Osteoblast (primary cell): ENCODE measurements at regions not wholly inside any gene's neighbourhood (a gene's known extent, or its start where the extent isn't known, plus 50 kb on each side); places are given as distances from the start of the nearest gene placed in this dataset.

Source experiments
- DNase-seq: peaks from one replicate; pipeline ENCODE4 v3.0.0; 2011; ENCODE audit warnings: low spot score, mixed read lengths; ENCODE audit not compliant: insufficient read length; ENCODE audit errors: missing footprints
- H2AFZ ChIP-seq: 2 replicates; pipeline ENCODE4 v1.6.0; 2011; ENCODE audit warnings: mild to moderate bottlenecking, low read length
- H3K27ac ChIP-seq: 2 replicates; pipeline ENCODE4 v1.5.1; 2011; ENCODE audit warnings: mild to moderate bottlenecking, low read depth, low read length, moderate library complexity
- H3K27me3 ChIP-seq: 2 replicates; pipeline ENCODE4 v1.6.0; 2012; ENCODE audit warnings: mild to moderate bottlenecking, control low read depth, inconsistent platforms, low read length, moderate library complexity; ENCODE audit not compliant: insufficient read depth
- H3K36me3 ChIP-seq: 2 replicates; pipeline ENCODE4 v1.5.1; 2011; ENCODE audit warnings: mild to moderate bottlenecking, low read length, control low read depth, moderate library complexity; ENCODE audit not compliant: insufficient read depth
- H3K4me1 ChIP-seq: 2 replicates; pipeline ENCODE4 v1.5.1; 2011; ENCODE audit warnings: mild to moderate bottlenecking, low read length, control low read depth, moderate library complexity; ENCODE audit not compliant: insufficient read depth
- H3K4me2 ChIP-seq: 2 replicates; pipeline ENCODE4 v1.6.0; 2011; ENCODE audit warnings: mild to moderate bottlenecking, low read length; ENCODE audit not compliant: insufficient read depth
- H3K4me3 ChIP-seq: fragments of 200-600 bp; sonication (generic); 3 replicates; pipeline ENCODE4 v1.5.1; 2012; ENCODE audit warnings: mild to moderate bottlenecking, low read length, inconsistent platforms; ENCODE audit not compliant: insufficient read depth
- H3K79me2 ChIP-seq: 2 replicates; pipeline ENCODE4 v1.6.0; 2012; ENCODE audit warnings: mild to moderate bottlenecking, low read length, control low read depth, inconsistent platforms; ENCODE audit not compliant: insufficient read depth
- H3K9me3 ChIP-seq: 2 replicates; pipeline ENCODE4 v1.5.1; 2011; ENCODE audit warnings: low read depth, low read length, control low read depth
- H4K20me1 ChIP-seq: 2 replicates; pipeline ENCODE4 v1.6.0; 2012; ENCODE audit warnings: mild to moderate bottlenecking, low read length, control low read depth; ENCODE audit not compliant: insufficient read depth
- CTCF ChIP-seq: IDR thresholded peaks from 2 replicates; pipeline ENCODE4 v1.5.1; 2011; ENCODE audit warnings: mild to moderate bottlenecking, low read depth, low read length, moderate library complexity; ENCODE audit errors: extremely low read depth

- no peaks in the 10 kb centered on the region for H3K4me1 ChIP-seq
- no peak for DNase-seq
- no peak overlapping the region for H3K4me2 ChIP-seq
These were observed 105.2 kb downstream of the CHCHD4 start for GRCh38 chr3:14019459-14019858.

GRCh38 chr3:14016900-14017475, 107.7 kb downstream of the CHCHD4 start:
- Histone ChIP-seq H3K27me3 (no peaks in the 10 kb centered on the region), H4K20me1 (no peaks in the 10 kb centered on the region), H3K4me1 (no peaks in the 10 kb centered on the region), H3K27ac (no peak overlapping the region), H3K79me2 (no peaks in the 10 kb centered on the region), H2AFZ (no peak overlapping the region), H3K9me3 (no peaks in the 10 kb centered on the region), H3K4me2 (no peak overlapping the region), H3K4me3 (no peak overlapping the region), H3K36me3 (no peaks in the 10 kb centered on the region)
- TF ChIP-seq CTCF = no peak
- no peak for DNase-seq

More at GRCh38 chr3:14019459-14019858, 105.2 kb downstream of the CHCHD4 start:
- Histone ChIP-seq H4K20me1 (no peaks in the 10 kb centered on the region), H3K27ac (no peak overlapping the region), H3K36me3 (no peaks in the 10 kb centered on the region), H3K4me3 (no peak overlapping the region), H2AFZ (no peak overlapping the region), H3K9me3 (no peaks in the 10 kb centered on the region), H3K27me3 (no peaks in the 10 kb centered on the region), H3K79me2 (no peaks in the 10 kb centered on the region)
- TF ChIP-seq CTCF = no peak

- no peaks in the 10 kb centered on the region for H3K9me3 ChIP-seq
- no peaks in the 10 kb centered on the region for H3K4me1 ChIP-seq
- H3K27ac ChIP-seq = no peak overlapping the region
- no peak overlapping the region for H3K4me3 ChIP-seq
- H3K36me3 ChIP-seq = no peaks in the 10 kb centered on the region
- no peaks in the 10 kb centered on the region for H4K20me1 ChIP-seq
- H3K79me2 ChIP-seq = no peaks in the 10 kb centered on the region
- TF ChIP-seq CTCF = no peak
- H3K4me2 ChIP-seq = no peak overlapping the region
- H2AFZ ChIP-seq = no peak overlapping the region
- H3K27me3 ChIP-seq = no peaks in the 10 kb centered on the region
- DNase-seq = no peak
These were observed 117.7 kb downstream of the CHCHD4 start for GRCh38 chr3:14007006-14007405.

- no peak overlapping the region for H3K27ac ChIP-seq
- H4K20me1 ChIP-seq = no peaks in the 10 kb centered on the region
- peak; percentile 31 for DNase-seq
- no peaks in the 10 kb centered on the region for H3K9me3 ChIP-seq
- H2AFZ ChIP-seq = no peak overlapping the region
- no peak overlapping the region for H3K4me3 ChIP-seq
- no peaks in the 10 kb centered on the region for H3K27me3 ChIP-seq
- H3K4me2 ChIP-seq = no peak overlapping the region
- TF ChIP-seq CTCF = no peak
- no peaks in the 10 kb centered on the region for H3K79me2 ChIP-seq
- H3K36me3 ChIP-seq = no peaks in the 10 kb centered on the region
- H3K4me1 ChIP-seq = no peaks in the 10 kb centered on the region
These were observed 121.3 kb upstream of the WNT7A start for GRCh38 chr3:14001136-14001535.
